Upper lobe of left lung (tissue), 6 donors: ENCODE measurements at regions not wholly inside any gene's neighbourhood (a gene's known extent, or its start where the extent isn't known, plus 50 kb on each side); places are given as distances from the start of the nearest gene placed in this dataset.

Experiments
- ATAC-seq, 2 donors: fragments of 200-7000 bp; cut with Tn5 transposase; one replicate each; pipeline ENCODE4 v1.9.1; 2022; ENCODE audit warnings: mild to moderate bottlenecking in 2 of 2, moderate library complexity in 2 of 2; ENCODE audit not compliant: low FRiP score in 2 of 2
- DNase-seq, 2 donors: peaks; one replicate each; pipeline ENCODE4 v3.0.0-alpha.2; 2019 to 2020
- H3K27ac ChIP-seq, 4 donors: fragments of 200-600 bp; sonication (generic); one replicate each; pipeline ENCODE4 v1.5.1; 2016 to 2019
- H3K27me3 ChIP-seq, 4 donors: fragments of 200-600 bp; sonication (generic); one replicate each; pipeline ENCODE4 v1.5.1; 2017 to 2019
- H3K36me3 ChIP-seq, 4 donors: fragments of 200-600 bp; sonication (generic); one replicate each; pipeline ENCODE4 v1.5.1; 2016 to 2019
- H3K4me1 ChIP-seq, 4 donors: fragments of 200-600 bp; sonication (generic); one replicate each; pipeline ENCODE4 v1.5.1; 2018 to 2019
- H3K4me3 ChIP-seq, 4 donors: fragments of 200-600 bp; sonication (generic); one replicate each; pipeline ENCODE4 v1.5.1; 2017 to 2019; ENCODE audit warnings: mild to moderate bottlenecking in 2 of 4, moderate library complexity in 1 of 4
- H3K9me3 ChIP-seq, 4 donors: fragments of 200-600 bp; sonication (generic); one replicate each; pipeline ENCODE4 v1.5.1; 2018 to 2019
- EP300 ChIP-seq, 4 donors: sonication (generic); formaldehyde crosslinking; IDR thresholded peaks; one replicate each; pipeline ENCODE4 v1.5.1; 2017; ENCODE audit warnings: antibody characterized with exemption in 4 of 4, control low read depth in 2 of 4
- POLR2A ChIP-seq, 4 donors: fragments of 450-650 bp; IDR thresholded peaks; one replicate each; pipeline ENCODE4 v1.5.1; 2016 to 2017; ENCODE audit warnings: antibody characterized with exemption in 4 of 4, mild to moderate bottlenecking in 2 of 4
- POLR2AphosphoS5 ChIP-seq, 2 donors: sonication (generic); formaldehyde crosslinking; IDR thresholded peaks; one replicate each; pipeline ENCODE4 v1.5.1; 2017; ENCODE audit warnings: antibody characterized with exemption in 2 of 2
- WGBS, 2 donors: methylation state at CpG; one replicate each; pipeline ENCODE4 v1.1.5; 2017 to 2018; 5-methylcytosine and 5-hydroxymethylcytosine counted together
- TF ChIP-seq, protein P1 (sequence below), 6 experiments: fragments of 450-650 bp in 4 of 6; fragments of 200-600 bp in 2 of 6; sonication (generic) in 2 of 6; IDR thresholded peaks; one replicate each; pipeline ENCODE4 v1.5.1; 2016 to 2019; ENCODE audit warnings: antibody characterized with exemption in 6 of 6
- donor health status: DM: no; HTN: no; CAD: no; lungs with moderate emphysema.
- donor health status: DM: no; HTN: yes; CAD: no; lungs with severe emphysema.

- WGBS, 2 donors = 69 to 73% methylated on average over 1 of the region's 1 CpG
- DNase-seq = no peak
- no peaks in the 10 kb centered on the region for H3K36me3 ChIP-seq
- no peak for ATAC-seq
- H3K4me1 ChIP-seq = no peaks in the 10 kb centered on the region
- no peaks in the 10 kb centered on the region for H3K27me3 ChIP-seq
- H3K4me3 ChIP-seq = no peak overlapping the region
- H3K9me3 ChIP-seq = no peaks in the 10 kb centered on the region
- no peak overlapping the region for H3K27ac ChIP-seq
- TF ChIP-seq EP300 (IDR thresholded peaks at IDR 0.05) = no peak
- TF ChIP-seq POLR2A (IDR thresholded peaks at IDR 0.05) = no peak
- no peak for TF ChIP-seq POLR2AphosphoS5 (IDR thresholded peaks at IDR 0.05)
- TF ChIP-seq, protein P1, sequence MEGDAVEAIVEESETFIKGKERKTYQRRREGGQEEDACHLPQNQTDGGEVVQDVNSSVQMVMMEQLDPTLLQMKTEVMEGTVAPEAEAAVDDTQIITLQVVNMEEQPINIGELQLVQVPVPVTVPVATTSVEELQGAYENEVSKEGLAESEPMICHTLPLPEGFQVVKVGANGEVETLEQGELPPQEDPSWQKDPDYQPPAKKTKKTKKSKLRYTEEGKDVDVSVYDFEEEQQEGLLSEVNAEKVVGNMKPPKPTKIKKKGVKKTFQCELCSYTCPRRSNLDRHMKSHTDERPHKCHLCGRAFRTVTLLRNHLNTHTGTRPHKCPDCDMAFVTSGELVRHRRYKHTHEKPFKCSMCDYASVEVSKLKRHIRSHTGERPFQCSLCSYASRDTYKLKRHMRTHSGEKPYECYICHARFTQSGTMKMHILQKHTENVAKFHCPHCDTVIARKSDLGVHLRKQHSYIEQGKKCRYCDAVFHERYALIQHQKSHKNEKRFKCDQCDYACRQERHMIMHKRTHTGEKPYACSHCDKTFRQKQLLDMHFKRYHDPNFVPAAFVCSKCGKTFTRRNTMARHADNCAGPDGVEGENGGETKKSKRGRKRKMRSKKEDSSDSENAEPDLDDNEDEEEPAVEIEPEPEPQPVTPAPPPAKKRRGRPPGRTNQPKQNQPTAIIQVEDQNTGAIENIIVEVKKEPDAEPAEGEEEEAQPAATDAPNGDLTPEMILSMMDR (IDR thresholded peaks at IDR 0.05) = no peak
These were observed 653.3 kb downstream of the CDH11 start for GRCh38 chr16:64468515-64469090.

GRCh38 chr16:64459821-64460220 is 662.0 kb downstream of the CDH11 start:
- ATAC-seq = no peak
- no peaks in the 10 kb centered on the region for H3K9me3 ChIP-seq
- TF ChIP-seq, protein P1 (IDR thresholded peaks at IDR 0.05) = no peak
- no peaks in the 10 kb centered on the region for H3K4me1 ChIP-seq
- H3K36me3 ChIP-seq = no peaks in the 10 kb centered on the region
- H3K27ac ChIP-seq = no peak overlapping the region
- H3K27me3 ChIP-seq = no peaks in the 10 kb centered on the region
- no peak for DNase-seq
- H3K4me3 ChIP-seq = no peak overlapping the region
- WGBS, 2 donors = 31 to 41% methylated on average over 1 of the region's 1 CpG

DNA sequence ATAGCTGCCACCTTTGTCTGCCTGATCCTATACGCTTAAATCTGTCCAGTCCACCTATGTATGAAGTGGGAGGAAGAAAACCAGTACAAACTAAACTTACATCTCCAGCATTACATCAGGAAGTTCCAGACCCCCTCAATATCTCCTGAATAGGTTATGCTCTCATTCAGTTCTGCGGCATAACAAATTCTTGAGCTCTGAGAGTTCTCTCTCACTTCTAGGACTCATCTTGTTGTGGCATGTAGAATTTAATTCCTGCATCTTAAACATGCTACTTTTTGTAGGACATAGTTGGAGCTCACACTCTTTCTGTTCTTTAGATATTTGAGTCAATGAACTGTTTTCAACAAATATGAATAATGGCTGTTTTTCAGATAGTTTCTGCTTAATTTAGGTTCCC is 662.5 kb downstream of the CDH11 start:
- H3K27me3 ChIP-seq = no peaks in the 10 kb centered on the region
- H3K4me3 ChIP-seq = no peak overlapping the region
- 96 to 97% methylated on average over 2 of the region's 2 CpGs for WGBS, 2 donors
- no peak for ATAC-seq
- TF ChIP-seq, protein P1 (IDR thresholded peaks at IDR 0.05) = no peak
- TF ChIP-seq POLR2A (IDR thresholded peaks at IDR 0.05) (no peak), POLR2AphosphoS5 (IDR thresholded peaks at IDR 0.05) (no peak), EP300 (IDR thresholded peaks at IDR 0.05) (no peak)
- no peaks in the 10 kb centered on the region for H3K4me1 ChIP-seq
- H3K27ac ChIP-seq = no peak overlapping the region
- no peak for DNase-seq
- no peaks in the 10 kb centered on the region for H3K9me3 ChIP-seq
- no peaks in the 10 kb centered on the region for H3K36me3 ChIP-seq

DNA sequence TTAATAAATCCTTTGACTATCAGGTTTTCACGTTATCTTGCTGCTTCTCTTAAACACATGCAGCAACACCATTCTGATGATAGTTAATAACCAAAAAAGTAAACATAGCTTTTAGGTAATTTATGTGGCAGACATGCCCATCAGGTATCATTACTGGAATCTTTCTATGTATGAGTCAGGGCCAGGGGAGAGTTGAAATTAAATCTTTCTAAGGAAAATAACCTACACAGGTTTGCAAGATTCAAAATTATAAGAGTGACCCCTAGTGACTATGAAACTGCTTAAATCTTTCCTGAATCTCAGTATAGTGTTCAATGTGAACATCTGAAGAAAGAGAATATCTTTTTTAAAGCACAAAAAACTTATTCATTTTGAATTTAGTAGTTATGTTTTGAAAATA is 666.6 kb downstream of the CDH11 start:
- Histone ChIP-seq H3K27ac (no peak overlapping the region), H3K36me3 (no peaks in the 10 kb centered on the region), H3K9me3 (no peaks in the 10 kb centered on the region), H3K4me3 (no peak overlapping the region), H3K27me3 (no peaks in the 10 kb centered on the region), H3K4me1 (no peaks in the 10 kb centered on the region)
- ATAC-seq = no peak
- DNase-seq = no peak
- 65 to 73% methylated on average over 1 of the region's 1 CpG for WGBS, 2 donors
- TF ChIP-seq POLR2A (IDR thresholded peaks at IDR 0.05) = no peak

DNA sequence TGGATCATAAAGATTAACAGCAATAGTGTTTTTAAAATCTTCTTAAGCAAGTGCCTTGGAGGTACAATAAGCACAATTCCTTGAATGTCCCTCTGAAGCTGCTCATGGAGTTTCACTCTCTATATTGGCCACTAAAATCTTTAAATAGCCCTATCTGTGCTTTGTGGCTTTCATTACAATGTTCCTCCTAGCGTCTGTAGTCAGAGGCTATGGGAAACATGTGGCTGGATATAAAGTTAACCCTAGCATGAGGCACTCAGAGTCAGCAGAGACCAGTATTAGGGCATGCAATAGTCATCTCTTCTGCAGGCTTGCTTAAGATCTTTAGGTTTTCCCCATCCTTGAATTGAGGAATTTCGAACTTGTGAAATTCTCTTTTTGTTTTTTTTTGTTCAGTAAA is 668.2 kb downstream of the CDH11 start:
- DNase-seq = no peak
- Histone ChIP-seq H3K36me3 (no peaks in the 10 kb centered on the region), H3K27me3 (no peaks in the 10 kb centered on the region), H3K27ac (no peak overlapping the region), H3K4me1 (no peaks in the 10 kb centered on the region), H3K4me3 (no peak overlapping the region), H3K9me3 (no peaks in the 10 kb centered on the region)
- 42 to 63% methylated on average over 2 of the region's 2 CpGs for WGBS, 2 donors
- ATAC-seq = no peak
- TF ChIP-seq POLR2A (IDR thresholded peaks at IDR 0.05) (no peak), EP300 (IDR thresholded peaks at IDR 0.05) (no peak), POLR2AphosphoS5 (IDR thresholded peaks at IDR 0.05) (no peak)
- TF ChIP-seq, protein P1 (IDR thresholded peaks at IDR 0.05) = no peak
